ENCODE measurements at regions not wholly inside any gene's neighbourhood (a gene's known extent, or its start where the extent isn't known, plus 50 kb on each side); places are given as distances from the start of the nearest gene placed in this dataset.

GRCh38 chr5:144634138-144634537 is 463.5 kb downstream of the KCTD16 start:
- no peak for TF ChIP-seq CTCF (conservative IDR thresholded peaks at IDR 0.05; ENCODE audit: low read depth, low read length)
- TF ChIP-seq EZH2 (IDR thresholded peaks at IDR 0.05; ENCODE audit: borderline replicate concordance, low read depth, low read length, poor library complexity, severe bottlenecking) = no peak

Data from A673 (cell line).